NCI-H2171 treated with DMSO at 0.1 percent for 48 hours (cell line): ENCODE measurements at regions not wholly inside any gene's neighbourhood (a gene's known extent, or its start where the extent isn't known, plus 50 kb on each side); places are given as distances from the start of the nearest gene placed in this dataset.

ENCODE experiments used
- DNase-seq: peaks from one replicate; lab custom pipeline; 2025; lab: John Stamatoyannopoulos, UW

GRCh38 chr6:91708534-91708933 lies 1121.7 kb upstream of the MAP3K7 start:
- DNase-seq = no peak

- DNase-seq = no peak
These were observed 1118.8 kb upstream of the MAP3K7 start for GRCh38 chr6:91705646-91706045.

- DNase-seq = no peak
These were observed 1117.7 kb upstream of the MAP3K7 start for GRCh38 chr6:91704531-91704930.

- no peak for DNase-seq
These were observed 1110.3 kb upstream of the MAP3K7 start for GRCh38 chr6:91697010-91697695.

- DNase-seq = no peak
These were observed 1108.3 kb upstream of the MAP3K7 start for GRCh38 chr6:91695221-91695620.

- DNase-seq = no peak
These were observed 1107.3 kb upstream of the MAP3K7 start for GRCh38 chr6:91694016-91694654.

- no peak for DNase-seq
These were observed 1104.6 kb upstream of the MAP3K7 start for GRCh38 chr6:91691449-91691848.

- no peak for DNase-seq
These were observed 1096.4 kb upstream of the MAP3K7 start for GRCh38 chr6:91683240-91683639.

- DNase-seq = no peak
These were observed 1094.4 kb upstream of the MAP3K7 start for GRCh38 chr6:91681296-91681695.

GRCh38 chr6:91678679-91679446 lies 1092.0 kb upstream of the MAP3K7 start:
- DNase-seq = peak; percentile 25

GRCh38 chr6:91672201-91672600 lies 1085.3 kb upstream of the MAP3K7 start:
- no peak for DNase-seq

GRCh38 chr6:91669871-91670268 lies 1083.0 kb upstream of the MAP3K7 start:
- no peak for DNase-seq

- peak; percentile 40 for DNase-seq
These were observed 1082.4 kb upstream of the MAP3K7 start for GRCh38 chr6:91669154-91669870.

GRCh38 chr6:91667596-91667995 lies 1080.7 kb upstream of the MAP3K7 start:
- DNase-seq = no peak

GRCh38 chr6:91664327-91664959 lies 1077.6 kb upstream of the MAP3K7 start:
- no peak for DNase-seq

GRCh38 chr6:91660893-91661292 lies 1074.0 kb upstream of the MAP3K7 start:
- no peak for DNase-seq

- DNase-seq = peak; percentile 42
These were observed 1073.0 kb upstream of the MAP3K7 start for GRCh38 chr6:91659891-91660290.

GRCh38 chr6:91654793-91655192 lies 1067.9 kb upstream of the MAP3K7 start:
- no peak for DNase-seq

- DNase-seq = no peak
These were observed 1067.5 kb upstream of the MAP3K7 start for GRCh38 chr6:91654357-91654756.

- DNase-seq = peak; percentile 9
These were observed 1067.0 kb upstream of the MAP3K7 start for GRCh38 chr6:91653895-91654294.

- peak; percentile 37 for DNase-seq
These were observed 1066.3 kb upstream of the MAP3K7 start for GRCh38 chr6:91653076-91653723.
